Epithelial cell of proximal tubule (primary cell): ENCODE measurements at regions not wholly inside any gene's neighbourhood (a gene's known extent, or its start where the extent isn't known, plus 50 kb on each side); places are given as distances from the start of the nearest gene placed in this dataset.

ENCODE experiments used
- DNase-seq: peaks from one replicate; pipeline ENCODE4 v3.0.0-alpha.2; 2011; ENCODE audit warnings: low read depth
- H3K4me3 ChIP-seq: 2 replicates; pipeline ENCODE4 v1.5.1; 2011; ENCODE audit warnings: low read depth, mild to moderate bottlenecking, low read length
- TF ChIP-seq, protein P1 (sequence below): conservative IDR thresholded peaks from 2 replicates; pipeline ENCODE4 v1.5.1; 2012; ENCODE audit warnings: low read depth, mild to moderate bottlenecking, low read length

DNA sequence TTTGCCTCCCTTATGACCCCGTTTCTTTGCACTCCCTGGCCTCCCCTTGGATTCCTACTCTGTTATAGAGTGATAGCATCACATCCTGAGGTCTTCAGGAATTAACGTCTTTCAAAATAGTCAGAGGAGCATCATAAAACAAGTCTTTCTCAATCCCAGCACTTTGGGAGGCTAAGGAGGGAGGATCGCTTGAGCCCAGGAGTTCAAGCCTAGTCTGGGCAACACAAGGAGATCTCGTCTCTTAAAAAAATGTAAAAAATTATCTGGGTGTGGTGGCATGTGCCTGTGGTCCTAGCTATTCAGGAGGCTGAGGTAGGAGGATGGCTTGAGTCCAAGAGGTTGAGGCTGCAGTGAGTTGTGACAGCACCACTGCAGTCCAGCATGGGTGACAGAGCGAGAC lies 68.7 kb upstream of the AMPD3 start:
- DNase-seq, result no peak
- H3K4me3 ChIP-seq, result no peak overlapping the region
- TF ChIP-seq, protein P1, sequence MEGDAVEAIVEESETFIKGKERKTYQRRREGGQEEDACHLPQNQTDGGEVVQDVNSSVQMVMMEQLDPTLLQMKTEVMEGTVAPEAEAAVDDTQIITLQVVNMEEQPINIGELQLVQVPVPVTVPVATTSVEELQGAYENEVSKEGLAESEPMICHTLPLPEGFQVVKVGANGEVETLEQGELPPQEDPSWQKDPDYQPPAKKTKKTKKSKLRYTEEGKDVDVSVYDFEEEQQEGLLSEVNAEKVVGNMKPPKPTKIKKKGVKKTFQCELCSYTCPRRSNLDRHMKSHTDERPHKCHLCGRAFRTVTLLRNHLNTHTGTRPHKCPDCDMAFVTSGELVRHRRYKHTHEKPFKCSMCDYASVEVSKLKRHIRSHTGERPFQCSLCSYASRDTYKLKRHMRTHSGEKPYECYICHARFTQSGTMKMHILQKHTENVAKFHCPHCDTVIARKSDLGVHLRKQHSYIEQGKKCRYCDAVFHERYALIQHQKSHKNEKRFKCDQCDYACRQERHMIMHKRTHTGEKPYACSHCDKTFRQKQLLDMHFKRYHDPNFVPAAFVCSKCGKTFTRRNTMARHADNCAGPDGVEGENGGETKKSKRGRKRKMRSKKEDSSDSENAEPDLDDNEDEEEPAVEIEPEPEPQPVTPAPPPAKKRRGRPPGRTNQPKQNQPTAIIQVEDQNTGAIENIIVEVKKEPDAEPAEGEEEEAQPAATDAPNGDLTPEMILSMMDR, result no peak

DNA sequence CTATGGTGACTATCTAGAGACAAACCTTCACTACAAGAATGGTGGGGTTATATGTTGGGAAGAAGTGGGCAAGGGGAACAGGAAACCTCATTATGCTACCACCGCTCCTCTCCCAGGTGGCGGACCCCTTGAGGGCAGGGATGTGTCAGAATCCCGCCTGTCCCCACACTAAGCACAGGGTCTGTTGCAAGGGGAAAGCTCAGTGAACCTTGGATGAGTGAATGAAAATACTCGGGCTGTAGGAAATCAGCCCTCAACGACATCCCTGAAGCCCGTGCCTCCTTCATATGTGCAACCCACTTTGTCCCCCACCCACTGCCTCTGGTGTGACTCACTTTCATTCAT lies 68.2 kb upstream of the AMPD3 start:
- H3K4me3 ChIP-seq, result no peak overlapping the region
- TF ChIP-seq, protein P1, result no peak
- DNase-seq, result no peak

DNA sequence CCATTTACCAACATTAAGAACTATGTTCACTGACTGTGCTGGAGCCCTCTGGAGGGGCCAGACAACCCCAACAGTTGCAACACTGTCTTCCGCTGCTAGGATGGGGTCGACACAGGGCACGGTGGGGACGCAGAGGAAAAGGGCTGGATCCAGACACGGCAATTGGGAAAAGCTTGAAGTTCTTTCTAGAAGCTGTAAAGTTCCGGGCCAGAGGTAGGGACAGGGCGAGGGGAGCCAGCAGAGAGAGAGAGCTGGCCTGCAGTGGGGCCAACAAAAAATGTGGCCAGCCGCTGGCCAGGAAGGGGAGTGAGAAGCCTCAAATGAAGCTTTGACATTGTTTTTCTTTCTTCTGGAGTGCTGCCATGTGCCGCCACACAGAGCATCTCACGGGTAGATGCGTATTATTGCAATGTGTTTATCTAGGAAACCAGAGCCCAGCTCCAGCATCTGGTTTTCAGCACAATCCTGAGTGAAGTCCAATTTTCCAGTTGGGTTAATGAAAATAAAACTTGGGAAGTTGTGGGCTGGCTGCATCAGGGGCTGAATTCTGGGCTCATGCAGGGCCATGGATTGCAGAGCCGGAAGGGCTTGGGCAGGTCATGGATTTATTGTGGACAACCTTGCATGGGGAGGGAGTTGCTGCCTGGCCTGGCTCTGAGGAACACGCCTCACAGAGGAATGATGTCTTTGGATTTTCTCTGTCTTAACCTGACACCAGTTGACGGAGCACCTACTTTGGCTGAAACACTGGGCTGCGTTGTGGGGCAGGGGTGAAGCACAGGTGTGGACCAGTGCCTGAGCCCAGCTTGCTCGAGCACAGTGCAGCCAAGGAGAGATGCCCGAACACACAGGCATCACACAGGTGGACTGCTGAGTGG lies 67.6 kb upstream of the AMPD3 start:
- TF ChIP-seq, protein P1, result no peak
- H3K4me3 ChIP-seq, result no peak overlapping the region
- no peak for DNase-seq

DNA sequence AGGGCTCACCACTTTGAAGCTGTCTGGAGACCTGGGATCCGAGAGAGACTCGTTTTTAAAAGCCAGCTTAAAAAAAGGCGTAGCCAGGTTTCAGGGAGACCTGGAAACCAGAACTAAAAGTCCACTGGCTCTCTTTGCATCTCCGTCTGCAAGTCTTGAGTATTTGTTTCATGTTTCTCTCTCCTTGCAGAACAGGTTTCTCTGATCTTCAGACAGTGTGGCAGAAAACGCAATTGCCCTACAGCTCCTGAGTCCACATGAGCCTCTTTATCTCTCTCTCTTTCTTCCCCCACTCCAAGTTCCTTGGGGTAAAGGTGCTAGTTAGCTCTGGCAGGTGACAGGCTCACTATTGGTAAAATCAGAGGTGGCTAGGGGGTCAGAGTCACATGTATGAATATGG lies 67.0 kb upstream of the AMPD3 start:
- no peak overlapping the region for H3K4me3 ChIP-seq
- DNase-seq, result no peak
- TF ChIP-seq, protein P1, result no peak

DNA sequence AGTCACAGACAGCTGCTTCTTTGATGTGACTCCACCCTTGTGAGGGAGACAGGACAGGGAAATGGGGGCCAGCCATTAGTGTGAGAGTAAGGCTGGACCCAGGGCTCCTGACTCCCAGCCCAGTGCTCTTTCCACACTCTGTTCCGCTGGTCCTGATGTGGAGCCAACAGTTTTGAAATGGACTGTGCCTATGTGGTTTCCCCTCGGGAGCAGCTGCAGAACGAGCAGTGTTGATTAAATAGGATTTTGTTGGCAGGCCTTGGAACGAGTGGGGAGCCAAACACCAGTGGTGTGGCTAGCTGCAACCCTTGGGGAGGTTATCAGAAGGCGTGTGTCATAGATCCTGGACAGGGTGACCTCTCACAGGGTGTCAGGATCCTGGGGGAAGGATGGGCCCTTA lies 66.5 kb upstream of the AMPD3 start:
- TF ChIP-seq, protein P1, result no peak
- no peak for DNase-seq
- H3K4me3 ChIP-seq, result no peak overlapping the region

DNA sequence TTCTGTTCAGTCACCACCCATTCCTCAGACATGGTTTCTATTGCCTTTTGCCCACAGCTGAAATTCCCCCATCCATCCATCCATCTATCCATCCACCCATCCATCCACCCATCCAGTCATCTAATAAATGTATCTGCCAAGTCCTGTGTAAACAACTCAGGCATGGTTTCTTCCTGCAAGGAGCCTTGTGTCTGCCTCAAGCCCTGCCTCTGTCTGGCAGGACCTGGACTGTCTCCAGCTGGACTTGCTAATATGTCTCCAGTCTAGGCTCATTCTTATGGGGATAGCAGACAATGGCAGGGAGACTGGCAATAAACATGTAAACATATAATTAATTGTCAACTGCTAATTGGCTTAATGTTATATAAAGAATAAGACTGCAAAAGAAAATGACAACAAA lies 64.7 kb upstream of the AMPD3 start:
- DNase-seq, result no peak
- TF ChIP-seq, protein P1, result no peak
- no peak overlapping the region for H3K4me3 ChIP-seq
